ENCODE measurements at regions not wholly inside any gene's neighbourhood (a gene's known extent, or its start where the extent isn't known, plus 50 kb on each side); places are given as distances from the start of the nearest gene placed in this dataset.

DNA sequence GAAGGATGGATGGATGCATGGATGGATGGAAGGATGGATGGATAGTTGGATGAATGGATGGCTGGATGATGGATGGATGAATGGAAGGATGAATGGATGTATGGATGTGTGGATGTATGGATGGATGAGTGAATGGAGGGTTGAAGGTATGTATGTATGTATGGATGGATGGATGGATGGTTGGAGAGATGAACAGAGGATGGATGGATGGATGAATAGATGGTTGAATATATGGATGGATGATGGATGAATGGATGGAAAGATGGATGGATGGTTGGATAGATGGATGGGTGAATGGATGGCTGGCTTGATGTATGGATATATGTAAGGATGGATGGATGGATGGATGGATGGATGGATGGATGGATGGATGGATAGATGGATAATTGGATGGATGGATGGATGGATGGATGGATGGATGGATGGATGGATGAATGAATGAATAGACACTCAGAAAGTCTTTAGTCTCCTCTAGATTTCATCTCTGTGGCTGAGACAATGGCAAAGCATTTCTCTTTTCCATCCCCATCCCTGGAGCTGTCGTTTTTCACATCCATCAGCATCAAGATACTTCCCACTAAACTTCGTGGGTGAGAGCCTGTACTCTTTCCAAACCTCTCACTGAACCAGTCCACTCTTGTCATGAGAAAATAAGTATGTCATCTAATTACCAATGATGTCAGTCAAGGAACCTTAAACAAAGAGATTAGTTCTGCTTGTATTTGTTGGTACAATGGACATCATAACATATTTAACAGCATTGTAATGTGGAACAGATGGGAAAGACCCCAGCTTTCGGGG lies 74.8 kb upstream of the CLMN start:
- Mint-ChIP-seq H3K27me3 (peaks cover 1% of the 10 kb centered on the region), H3K4me3 (no peak overlapping the region), H3K36me3 (ENCODE audit: low read depth) (no peaks in the 10 kb centered on the region), H3K27ac (no peak overlapping the region), H3K4me1 (ENCODE audit: low read depth) (no peaks in the 10 kb centered on the region), H3K9me3 (no peaks in the 10 kb centered on the region)
- intact Hi-C loops (cut with micrococcal nuclease), result no loop called here

DNA sequence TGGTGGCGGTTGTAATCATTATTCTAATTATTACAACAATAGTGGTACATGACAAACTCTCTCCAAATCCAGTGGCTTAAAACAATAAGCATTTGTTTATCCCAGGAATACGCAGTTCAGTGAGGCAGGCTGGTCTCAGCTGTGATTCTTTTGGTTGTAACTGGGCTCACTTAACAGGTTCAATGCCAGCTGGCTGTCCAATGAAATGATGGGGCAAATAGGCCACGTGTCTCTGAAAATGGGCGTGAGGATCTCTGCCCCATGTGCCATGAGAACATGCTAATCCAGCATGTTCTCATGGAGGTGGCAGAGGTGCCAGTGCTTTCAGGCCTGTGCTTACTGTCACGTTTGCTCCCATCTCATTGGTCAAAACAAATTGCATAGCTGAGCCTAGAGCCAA lies 73.1 kb upstream of the CLMN start:
- Mint-ChIP-seq H3K4me3 (no peak overlapping the region), H3K9me3 (no peaks in the 10 kb centered on the region), H3K27me3 (peaks cover 1% of the 10 kb centered on the region), H3K36me3 (ENCODE audit: low read depth) (no peaks in the 10 kb centered on the region), H3K27ac (no peak overlapping the region), H3K4me1 (ENCODE audit: low read depth) (peaks cover 5% of the 10 kb centered on the region)
- intact Hi-C loops (cut with micrococcal nuclease), result no loop called here

GRCh38 chr14:95391331-95391730 lies 71.6 kb upstream of the CLMN start:
- Mint-ChIP-seq H3K36me3 (ENCODE audit: low read depth) (no peaks in the 10 kb centered on the region), H3K27ac (no peak overlapping the region), H3K4me1 (ENCODE audit: low read depth) (peaks cover 5% of the 10 kb centered on the region), H3K27me3 (peaks cover 3% of the 10 kb centered on the region), H3K9me3 (no peaks in the 10 kb centered on the region), H3K4me3 (no peak overlapping the region)
- intact Hi-C loops (cut with micrococcal nuclease), result no loop called here

- Mint-ChIP-seq H3K27me3 (peaks cover 5% of the 10 kb centered on the region), H3K4me1 (ENCODE audit: low read depth) (peaks cover 5% of the 10 kb centered on the region), H3K36me3 (ENCODE audit: low read depth) (no peaks in the 10 kb centered on the region), H3K4me3 (no peak overlapping the region), H3K9me3 (no peaks in the 10 kb centered on the region), H3K27ac (no peak overlapping the region)
- intact Hi-C loops (cut with micrococcal nuclease), result no loop called here
These were observed 69.8 kb upstream of the CLMN start for GRCh38 chr14:95389471-95390011.

GRCh38 chr14:95388699-95389098 lies 69.0 kb upstream of the CLMN start:
- intact Hi-C loops (cut with micrococcal nuclease), result no loop called here
- Mint-ChIP-seq H3K4me3 (no peak overlapping the region), H3K27ac (no peak overlapping the region), H3K27me3 (peaks cover 5% of the 10 kb centered on the region), H3K36me3 (ENCODE audit: low read depth) (no peaks in the 10 kb centered on the region), H3K4me1 (ENCODE audit: low read depth) (peaks cover 5% of the 10 kb centered on the region), H3K9me3 (no peaks in the 10 kb centered on the region)

GRCh38 chr14:95387826-95388445 lies 68.2 kb upstream of the CLMN start:
- intact Hi-C loops (cut with micrococcal nuclease), result no loop called here
- no peaks in the 10 kb centered on the region for H3K36me3 Mint-ChIP-seq (ENCODE audit: low read depth)
- H3K27me3 Mint-ChIP-seq, result peaks cover 5% of the 10 kb centered on the region
- no peak overlapping the region for H3K27ac Mint-ChIP-seq
- H3K4me3 Mint-ChIP-seq, result no peak overlapping the region
- H3K9me3 Mint-ChIP-seq, result no peaks in the 10 kb centered on the region
- H3K4me1 Mint-ChIP-seq (ENCODE audit: low read depth), result peaks cover 5% of the 10 kb centered on the region

DNA sequence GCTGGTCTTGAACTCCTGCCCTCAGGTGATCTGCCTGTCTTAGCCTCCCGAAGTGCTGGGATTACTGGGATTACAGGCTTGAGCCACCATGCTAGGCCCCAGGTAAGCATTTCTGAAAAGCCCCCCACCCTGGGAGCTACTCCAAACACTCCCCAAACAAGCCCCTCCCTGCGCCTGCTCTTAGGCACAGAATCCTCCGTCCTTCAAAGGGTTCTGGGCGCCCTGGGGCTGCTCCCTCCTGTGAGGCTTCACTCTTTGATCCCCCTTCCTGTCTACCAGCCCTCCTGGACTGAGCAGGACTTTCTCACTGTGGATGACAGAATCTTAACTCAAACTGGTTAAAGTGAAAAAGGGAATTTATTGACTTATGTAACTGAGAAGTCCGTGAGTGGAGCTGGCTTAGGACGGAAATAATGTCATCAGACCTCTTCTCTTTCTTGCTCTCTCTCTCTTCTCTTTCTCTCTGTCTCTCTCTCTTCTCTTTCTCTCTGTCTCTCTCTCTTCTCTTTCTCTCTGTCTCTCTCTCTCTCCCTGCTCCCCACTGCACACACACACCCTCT lies 66.9 kb upstream of the CLMN start:
- no peaks in the 10 kb centered on the region for H3K9me3 Mint-ChIP-seq
- H3K27ac Mint-ChIP-seq, result no peak overlapping the region
- intact Hi-C loops (cut with micrococcal nuclease), result no loop called here
- no peaks in the 10 kb centered on the region for H3K36me3 Mint-ChIP-seq (ENCODE audit: low read depth)
- peaks cover 5% of the 10 kb centered on the region for H3K27me3 Mint-ChIP-seq
- H3K4me1 Mint-ChIP-seq (ENCODE audit: low read depth), result peaks cover 5% of the 10 kb centered on the region
- H3K4me3 Mint-ChIP-seq, result no peak overlapping the region

- H3K36me3 Mint-ChIP-seq (ENCODE audit: low read depth), result no peaks in the 10 kb centered on the region
- H3K4me3 Mint-ChIP-seq, result no peak overlapping the region
- H3K27me3 Mint-ChIP-seq, result peaks cover 4% of the 10 kb centered on the region
- no peak overlapping the region for H3K27ac Mint-ChIP-seq
- H3K9me3 Mint-ChIP-seq, result peaks cover under 1% of the 10 kb centered on the region
- peaks cover 5% of the 10 kb centered on the region for H3K4me1 Mint-ChIP-seq (ENCODE audit: low read depth)
- intact Hi-C loops (cut with micrococcal nuclease), result no loop called here
These were observed 66.0 kb upstream of the CLMN start for GRCh38 chr14:95385701-95386100.

- no peaks in the 10 kb centered on the region for H3K4me1 Mint-ChIP-seq (ENCODE audit: low read depth)
These were observed 63.0 kb upstream of the CLMN start for GRCh38 chr14:95382747-95383146.

GRCh38 chr14:95381726-95382125 lies 62.0 kb upstream of the CLMN start:
- no peaks in the 10 kb centered on the region for H3K4me1 Mint-ChIP-seq (ENCODE audit: low read depth)

More at GRCh38 chr14:95382747-95383146, 63.0 kb upstream of the CLMN start:
- intact Hi-C loops (cut with micrococcal nuclease), result no loop called here
- H3K4me3 Mint-ChIP-seq, result no peak overlapping the region
- no peaks in the 10 kb centered on the region for H3K36me3 Mint-ChIP-seq (ENCODE audit: low read depth)
- H3K27ac Mint-ChIP-seq, result no peak overlapping the region
- H3K27me3 Mint-ChIP-seq, result peaks cover 4% of the 10 kb centered on the region
- H3K9me3 Mint-ChIP-seq, result peaks cover 24% of the 10 kb centered on the region

GRCh38 chr14:95380350-95381042 lies 60.8 kb upstream of the CLMN start:
- peaks cover 24% of the 10 kb centered on the region for H3K9me3 Mint-ChIP-seq
- no peaks in the 10 kb centered on the region for H3K36me3 Mint-ChIP-seq (ENCODE audit: low read depth)
- no peak overlapping the region for H3K4me3 Mint-ChIP-seq
- intact Hi-C loops (cut with micrococcal nuclease), result no loop called here
- no peak overlapping the region for H3K27ac Mint-ChIP-seq
- no peaks in the 10 kb centered on the region for H3K4me1 Mint-ChIP-seq (ENCODE audit: low read depth)
- peaks cover 4% of the 10 kb centered on the region for H3K27me3 Mint-ChIP-seq

More at GRCh38 chr14:95381726-95382125, 62.0 kb upstream of the CLMN start:
- Mint-ChIP-seq H3K27me3 (peaks cover 2% of the 10 kb centered on the region), H3K27ac (no peak overlapping the region), H3K36me3 (ENCODE audit: low read depth) (no peaks in the 10 kb centered on the region), H3K9me3 (peaks cover 24% of the 10 kb centered on the region), H3K4me3 (no peak overlapping the region)
- intact Hi-C loops (cut with micrococcal nuclease), result no loop called here

- intact Hi-C loops (cut with micrococcal nuclease), result no loop called here
- no peak overlapping the region for H3K4me3 Mint-ChIP-seq
- no peak overlapping the region for H3K27ac Mint-ChIP-seq
- H3K27me3 Mint-ChIP-seq, result peaks cover 7% of the 10 kb centered on the region
- no peaks in the 10 kb centered on the region for H3K4me1 Mint-ChIP-seq (ENCODE audit: low read depth)
- H3K9me3 Mint-ChIP-seq, result peaks cover 24% of the 10 kb centered on the region
- H3K36me3 Mint-ChIP-seq (ENCODE audit: low read depth), result no peaks in the 10 kb centered on the region
These were observed 59.9 kb upstream of the CLMN start for GRCh38 chr14:95379634-95380033.

DNA sequence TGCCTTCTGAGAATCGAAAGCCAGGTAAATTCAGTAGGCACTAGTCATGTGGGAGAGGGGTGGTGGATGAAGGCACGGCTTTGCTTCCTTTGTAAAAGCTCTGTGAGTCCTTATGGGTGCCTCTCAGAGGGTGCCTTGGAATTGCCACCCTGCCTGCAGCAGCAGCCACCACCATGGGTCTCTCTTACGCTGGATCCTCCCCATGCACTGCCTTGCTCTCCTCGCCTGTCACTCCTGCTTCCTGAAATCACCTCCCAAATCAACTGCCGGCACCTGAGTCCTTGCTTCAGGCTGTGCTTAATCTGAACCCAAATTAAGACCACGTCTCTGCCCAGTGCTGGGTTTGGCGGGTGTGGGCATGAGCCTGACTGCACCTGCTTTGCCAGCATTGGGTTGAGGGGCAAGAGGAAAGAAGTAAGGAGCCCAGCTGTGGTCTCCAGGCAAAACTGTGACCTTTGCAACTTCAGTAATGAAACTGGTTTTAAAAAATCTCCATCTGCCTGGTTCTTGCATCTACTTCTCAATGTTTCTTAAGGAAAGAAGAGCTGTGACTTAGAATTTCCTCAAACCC lies 55.9 kb upstream of the CLMN start:
- peaks cover 9% of the 10 kb centered on the region for H3K27me3 Mint-ChIP-seq
- peaks cover 4% of the 10 kb centered on the region for H3K4me1 Mint-ChIP-seq (ENCODE audit: low read depth)
- peaks cover 23% of the 10 kb centered on the region for H3K9me3 Mint-ChIP-seq
- no peak overlapping the region for H3K4me3 Mint-ChIP-seq
- intact Hi-C loops (cut with micrococcal nuclease), result no loop called here
- no peaks in the 10 kb centered on the region for H3K36me3 Mint-ChIP-seq (ENCODE audit: low read depth)
- no peak overlapping the region for H3K27ac Mint-ChIP-seq
